OCI-LY3 (cell line): ENCODE measurements at regions not wholly inside any gene's neighbourhood (a gene's known extent, or its start where the extent isn't known, plus 50 kb on each side); places are given as distances from the start of the nearest gene placed in this dataset.

Experiments used
- H2AFZ ChIP-seq: fragments of 200-600, 300-600 bp; shearing (Covaris generic); 2 replicates; pipeline ENCODE4 v1.6.0; 2014; ENCODE audit warnings: antibody characterized with exemption, low read depth, low read length
- H3K27ac ChIP-seq: fragments of 200-600, 300-600 bp; sonication (generic); 2 replicates; pipeline ENCODE4 v1.5.1; 2014; ENCODE audit warnings: mild to moderate bottlenecking, low read length, moderate library complexity, mixed read lengths
- H3K27me3 ChIP-seq: fragments of 200-600, 300-600 bp; sonication (generic); 2 replicates; pipeline ENCODE4 v1.6.1; 2014; ENCODE audit warnings: low read depth, low read length, mixed read lengths
- H3K36me3 ChIP-seq: fragments of 200-600, 300-600 bp; sonication (generic); replicated peaks from 2 replicates; pipeline ENCODE3; 2014; ENCODE audit warnings: low read depth, low read length, mixed read lengths
- H3K4me1 ChIP-seq: fragments of 300-600, 200-600 bp; sonication (generic); 2 replicates; pipeline ENCODE4 v1.6.1; 2014; ENCODE audit warnings: low read length, mixed read lengths
- H3K4me2 ChIP-seq: fragments of 200-600, 300-600 bp; sonication (generic); 2 replicates; pipeline ENCODE4 v1.6.1; 2014; ENCODE audit warnings: low read length, mixed read lengths
- H3K4me3 ChIP-seq: fragments of 300-600, 200-600 bp; sonication (generic); 2 replicates; pipeline ENCODE4 v1.5.1; 2014; ENCODE audit warnings: antibody characterized with exemption, mild to moderate bottlenecking, low read length, moderate library complexity
- H3K79me2 ChIP-seq: fragments of 300-600, 200-600 bp; shearing (Covaris generic); 2 replicates; pipeline ENCODE4 v1.6.1; 2014; ENCODE audit warnings: mild to moderate bottlenecking, low read length, mixed read lengths
- H3K9ac ChIP-seq: fragments of 300-600, 200-600 bp; shearing (Covaris generic); 2 replicates; pipeline ENCODE4 v1.6.0; 2014; ENCODE audit warnings: mild to moderate bottlenecking, low read length, moderate library complexity
- H3K9me3 ChIP-seq: fragments of 200-600, 300-600 bp; shearing (Covaris generic); 2 replicates; pipeline ENCODE4 v1.6.1; 2014; ENCODE audit warnings: low read length, mixed read lengths; ENCODE audit not compliant: insufficient read depth
- H4K20me1 ChIP-seq: fragments of 200-600, 300-600 bp; sonication (generic); 2 replicates; pipeline ENCODE4 v1.6.1; 2016; ENCODE audit warnings: low read length, mixed read lengths; ENCODE audit not compliant: insufficient read depth
- CTCF ChIP-seq: fragments of 200-600, 300-600 bp; sonication (generic); IDR thresholded peaks from 2 replicates; pipeline ENCODE4 v1.5.1; 2014; ENCODE audit warnings: antibody characterized with exemption, low read length, low read depth
- EZH2phosphoT487 ChIP-seq: fragments of 200-600 bp; shearing (Covaris generic); IDR thresholded peaks from 2 replicates; pipeline ENCODE4 v1.6.1; 2018; ENCODE audit warnings: antibody characterized with exemption, mixed run types, low read depth

DNA sequence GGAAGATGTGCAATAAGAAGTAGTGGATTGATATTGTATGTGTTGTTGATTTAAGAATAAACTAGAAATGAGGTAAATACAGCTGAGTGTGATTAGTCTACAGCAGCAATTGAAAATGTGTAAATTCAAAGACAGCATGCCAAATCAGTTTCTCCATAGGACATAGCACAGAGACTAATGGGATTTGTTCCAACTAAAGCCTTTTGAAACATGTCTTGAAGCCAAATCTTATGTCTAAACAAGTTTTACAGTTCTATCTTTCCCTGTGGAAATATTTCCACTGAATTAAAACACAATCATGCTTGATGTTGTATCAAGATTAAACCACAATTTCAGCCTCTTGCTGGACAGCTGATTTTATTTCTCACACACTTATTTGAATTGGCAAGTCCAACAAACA is 497.4 kb upstream of the FAM47C start:
- no peak overlapping the region for H2AFZ ChIP-seq
- H3K9me3 ChIP-seq, result 0 out of 2 replicates have a peak, but pooled peaks cover 5% of the 10 kb centered on the region
- no peak overlapping the region for H3K27ac ChIP-seq
- H4K20me1 ChIP-seq, result no peaks in the 10 kb centered on the region
- no peaks in the 10 kb centered on the region for H3K4me1 ChIP-seq
- no peaks in the 10 kb centered on the region for H3K36me3 ChIP-seq
- no peaks in the 10 kb centered on the region for H3K27me3 ChIP-seq
- TF ChIP-seq EZH2phosphoT487 (no peak), CTCF (no peak)
- no peak overlapping the region for H3K9ac ChIP-seq
- H3K4me2 ChIP-seq, result no peak overlapping the region
- no peaks in the 10 kb centered on the region for H3K79me2 ChIP-seq
- H3K4me3 ChIP-seq, result no peak overlapping the region

- Histone ChIP-seq H3K9ac (no peak overlapping the region), H3K4me1 (peaks cover 4% of the 10 kb centered on the region; the same call in 1 of the 2 replicates), H2AFZ (no peak overlapping the region), H3K4me2 (no peak overlapping the region), H3K27ac (no peak overlapping the region), H3K79me2 (no peaks in the 10 kb centered on the region), H3K36me3 (no peaks in the 10 kb centered on the region), H4K20me1 (no peaks in the 10 kb centered on the region), H3K27me3 (no peaks in the 10 kb centered on the region), H3K4me3 (no peak overlapping the region), H3K9me3 (no peaks in the 10 kb centered on the region)
- TF ChIP-seq EZH2phosphoT487 (no peak), CTCF (no peak)
Observed at GRCh38 chrX:36528661-36529060, 479.5 kb upstream of the FAM47C start.

DNA sequence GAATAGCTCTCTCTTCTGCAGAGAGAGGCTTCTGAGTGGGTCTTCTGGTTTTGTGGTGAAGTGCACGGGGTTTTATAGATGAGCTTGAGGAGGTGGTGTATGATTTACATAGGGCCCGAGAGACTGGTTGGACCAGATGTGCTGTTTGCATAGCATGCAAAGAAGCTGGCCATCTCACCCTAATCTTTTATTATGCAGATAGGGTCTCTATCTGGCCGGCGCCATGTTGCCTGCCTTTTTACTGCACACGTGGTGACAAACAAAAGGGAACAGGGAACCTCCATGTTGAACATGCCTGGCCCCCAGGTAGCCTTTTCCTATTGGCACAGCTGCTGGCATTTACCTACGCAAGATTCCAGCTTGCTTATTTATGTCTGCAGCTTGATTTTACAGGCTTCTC is 473.3 kb upstream of the FAM47C start:
- Histone ChIP-seq H3K79me2 (no peaks in the 10 kb centered on the region), H3K36me3 (no peaks in the 10 kb centered on the region), H3K4me1 (no peaks in the 10 kb centered on the region), H2AFZ (no peak overlapping the region), H3K4me3 (no peak overlapping the region), H3K27ac (no peak overlapping the region), H3K9ac (no peak overlapping the region), H3K4me2 (no peak overlapping the region), H3K9me3 (no peaks in the 10 kb centered on the region), H3K27me3 (no peaks in the 10 kb centered on the region), H4K20me1 (no peaks in the 10 kb centered on the region)
- TF ChIP-seq CTCF (no peak), EZH2phosphoT487 (no peak)

GRCh38 chrX:36543499-36543898 is 464.7 kb upstream of the FAM47C start:
- no peak overlapping the region for H3K9ac ChIP-seq
- no peaks in the 10 kb centered on the region for H3K36me3 ChIP-seq
- H3K9me3 ChIP-seq, result no peaks in the 10 kb centered on the region
- TF ChIP-seq CTCF (no peak), EZH2phosphoT487 (no peak)
- H4K20me1 ChIP-seq, result no peaks in the 10 kb centered on the region
- no peaks in the 10 kb centered on the region for H3K27me3 ChIP-seq
- no peak overlapping the region for H2AFZ ChIP-seq
- no peaks in the 10 kb centered on the region for H3K4me1 ChIP-seq
- H3K4me3 ChIP-seq, result no peak overlapping the region
- H3K79me2 ChIP-seq, result no peaks in the 10 kb centered on the region
- no peak overlapping the region for H3K4me2 ChIP-seq
- H3K27ac ChIP-seq, result no peak overlapping the region
